Breast epithelium (tissue), 4 donors: ENCODE measurements at regions not wholly inside any gene's neighbourhood (a gene's known extent, or its start where the extent isn't known, plus 50 kb on each side); places are given as distances from the start of the nearest gene placed in this dataset.

ENCODE experiments used
- DNase-seq, 2 donors: peaks; one replicate each; pipeline ENCODE4 v3.0.0-alpha.2; 2019; ENCODE audit warnings: low spot score in 2 of 2
- H3K27ac ChIP-seq, 2 donors: fragments of 200-600 bp; sonication (generic) in 1 of 2; one replicate each; pipeline ENCODE4 v1.5.1; 2016 to 2019; ENCODE audit warnings: mild to moderate bottlenecking in 1 of 2
- H3K27me3 ChIP-seq, 2 donors: fragments of 200-600 bp; sonication (generic) in 1 of 2; one replicate each; pipeline versions ENCODE4 v1.5.1 to v1.6.0; 2017 to 2019; ENCODE audit warnings: control low read depth in 1 of 2, mild to moderate bottlenecking in 1 of 2
- H3K36me3 ChIP-seq: fragments of 200-600 bp; one replicate; pipeline ENCODE4 v1.5.1; 2019
- H3K4me1 ChIP-seq, 2 donors: fragments of 200-600 bp; sonication (generic); one replicate each; pipeline ENCODE4 v1.5.1; 2016 to 2019; ENCODE audit warnings: control low read depth in 1 of 2
- H3K4me3 ChIP-seq, 3 donors: fragments of 200-600 bp; sonication (generic); 1 replicate in 2 of 3; 2 replicates in 1 of 3; pipeline ENCODE4 v1.5.1; 2016 to 2019; ENCODE audit warnings: mild to moderate bottlenecking in 3 of 3, moderate library complexity in 2 of 3
- H3K9me3 ChIP-seq, 2 donors: fragments of 200-600 bp; sonication (generic) in 1 of 2; one replicate each; pipeline ENCODE4 v1.5.1; 2016 to 2019; ENCODE audit warnings: control low read depth in 1 of 2
- POLR2A ChIP-seq: fragments of 450-650 bp; IDR thresholded peaks from one replicate; pipeline ENCODE4 v1.6.1; 2016; ENCODE audit warnings: antibody characterized with exemption, mild to moderate bottlenecking, moderate library complexity
- POLR2AphosphoS5 ChIP-seq, 3 donors: sonication (generic); formaldehyde crosslinking; IDR thresholded peaks; one replicate each; pipeline ENCODE4 v1.6.1; 2017; ENCODE audit warnings: antibody characterized with exemption in 3 of 3
- intact Hi-C: fragments of 100-400 bp; cut with DNase I; formaldehyde crosslinking; loops from one replicate; pipeline ENCODE4 v1.15.1; 2023; ENCODE audit warnings: low total_unique reads
- TF ChIP-seq, protein P1 (sequence below), 3 donors: fragments of 450-650 bp; IDR thresholded peaks; one replicate each; pipeline ENCODE4 v1.5.1; 2016 to 2017; ENCODE audit warnings: antibody characterized with exemption in 3 of 3, mild to moderate bottlenecking in 3 of 3, moderate library complexity in 3 of 3

GRCh38 chr4:120232050-120232449 is 165.4 kb upstream of the MAD2L1 start:
- Histone ChIP-seq H3K9me3 (no peaks in the 10 kb centered on the region), H3K36me3 (no peaks in the 10 kb centered on the region), H3K4me1 (no peaks in the 10 kb centered on the region), H3K27ac (no peak overlapping the region), H3K27me3 (no peaks in the 10 kb centered on the region), H3K4me3 (no peak overlapping the region)
- intact Hi-C loops: no loop called here
- no peak for TF ChIP-seq POLR2AphosphoS5 (IDR thresholded peaks at IDR 0.05)
- no peak for DNase-seq

DNA sequence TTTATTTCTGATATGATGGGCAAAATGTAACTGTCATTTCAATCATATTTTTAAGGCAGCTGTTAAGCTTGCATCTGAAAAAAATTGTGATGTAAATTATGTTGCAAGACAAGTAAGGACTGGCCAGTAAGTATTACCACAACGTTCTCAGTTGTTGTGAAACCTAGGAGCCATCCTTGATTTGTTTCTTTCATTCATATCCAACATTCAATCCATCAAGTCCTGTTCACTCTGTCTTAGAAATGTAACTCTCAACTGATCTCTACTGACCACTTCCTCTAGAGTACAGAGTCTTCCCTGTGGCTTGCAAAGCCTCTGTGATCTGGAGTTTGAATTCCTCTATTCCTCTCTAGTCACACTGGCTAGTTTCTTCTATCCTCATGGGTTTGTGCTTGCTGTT is 161.4 kb upstream of the MAD2L1 start:
- TF ChIP-seq POLR2A (no peak), POLR2AphosphoS5 (IDR thresholded peaks at IDR 0.05) (no peak)
- TF ChIP-seq, protein P1, sequence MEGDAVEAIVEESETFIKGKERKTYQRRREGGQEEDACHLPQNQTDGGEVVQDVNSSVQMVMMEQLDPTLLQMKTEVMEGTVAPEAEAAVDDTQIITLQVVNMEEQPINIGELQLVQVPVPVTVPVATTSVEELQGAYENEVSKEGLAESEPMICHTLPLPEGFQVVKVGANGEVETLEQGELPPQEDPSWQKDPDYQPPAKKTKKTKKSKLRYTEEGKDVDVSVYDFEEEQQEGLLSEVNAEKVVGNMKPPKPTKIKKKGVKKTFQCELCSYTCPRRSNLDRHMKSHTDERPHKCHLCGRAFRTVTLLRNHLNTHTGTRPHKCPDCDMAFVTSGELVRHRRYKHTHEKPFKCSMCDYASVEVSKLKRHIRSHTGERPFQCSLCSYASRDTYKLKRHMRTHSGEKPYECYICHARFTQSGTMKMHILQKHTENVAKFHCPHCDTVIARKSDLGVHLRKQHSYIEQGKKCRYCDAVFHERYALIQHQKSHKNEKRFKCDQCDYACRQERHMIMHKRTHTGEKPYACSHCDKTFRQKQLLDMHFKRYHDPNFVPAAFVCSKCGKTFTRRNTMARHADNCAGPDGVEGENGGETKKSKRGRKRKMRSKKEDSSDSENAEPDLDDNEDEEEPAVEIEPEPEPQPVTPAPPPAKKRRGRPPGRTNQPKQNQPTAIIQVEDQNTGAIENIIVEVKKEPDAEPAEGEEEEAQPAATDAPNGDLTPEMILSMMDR (IDR thresholded peaks at IDR 0.05): no peak
- Histone ChIP-seq H3K4me3 (no peak overlapping the region), H3K27me3 (no peaks in the 10 kb centered on the region), H3K27ac (no peak overlapping the region), H3K9me3 (no peaks in the 10 kb centered on the region), H3K4me1 (no peaks in the 10 kb centered on the region), H3K36me3 (no peaks in the 10 kb centered on the region)
- no peak for DNase-seq
- intact Hi-C loops: no loop called here

- Histone ChIP-seq H3K27ac (no peak overlapping the region), H3K9me3 (no peaks in the 10 kb centered on the region), H3K27me3 (no peaks in the 10 kb centered on the region), H3K4me1 (no peaks in the 10 kb centered on the region), H3K4me3 (no peak overlapping the region), H3K36me3 (no peaks in the 10 kb centered on the region)
- no peak for DNase-seq
- intact Hi-C loops: no loop called here
- TF ChIP-seq, protein P1 (IDR thresholded peaks at IDR 0.05): no peak
- TF ChIP-seq POLR2AphosphoS5 (IDR thresholded peaks at IDR 0.05): no peak
- TF ChIP-seq POLR2A: no peak
Measured at GRCh38 chr4:120227554-120227953, 160.9 kb upstream of the MAD2L1 start.

DNA sequence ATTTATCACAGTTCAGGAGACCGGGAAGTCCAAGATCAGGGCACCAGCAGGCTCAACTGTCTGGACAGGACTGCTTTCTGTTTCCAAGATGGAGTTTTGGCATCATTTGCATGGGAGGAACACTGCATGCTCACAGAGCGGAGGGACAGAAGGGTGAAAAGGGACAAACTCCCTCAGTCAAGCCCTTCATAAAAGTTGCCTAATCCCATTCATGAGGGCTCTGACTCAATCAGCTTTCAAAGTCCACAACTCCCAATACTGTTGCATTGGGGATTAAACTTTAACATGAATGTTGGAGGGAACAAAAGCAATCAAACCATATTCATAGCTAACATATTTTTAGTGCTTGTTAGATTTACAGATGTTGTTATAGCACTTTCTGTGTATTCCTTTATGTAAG is 158.9 kb upstream of the MAD2L1 start:
- TF ChIP-seq, protein P1 (IDR thresholded peaks at IDR 0.05): no peak
- TF ChIP-seq POLR2A: no peak
- TF ChIP-seq POLR2AphosphoS5 (IDR thresholded peaks at IDR 0.05): no peak
- Histone ChIP-seq H3K4me1 (no peaks in the 10 kb centered on the region), H3K36me3 (no peaks in the 10 kb centered on the region), H3K9me3 (no peaks in the 10 kb centered on the region), H3K4me3 (no peak overlapping the region), H3K27me3 (no peaks in the 10 kb centered on the region), H3K27ac (no peak overlapping the region)
- intact Hi-C loops: no loop called here
- no peak for DNase-seq

DNA sequence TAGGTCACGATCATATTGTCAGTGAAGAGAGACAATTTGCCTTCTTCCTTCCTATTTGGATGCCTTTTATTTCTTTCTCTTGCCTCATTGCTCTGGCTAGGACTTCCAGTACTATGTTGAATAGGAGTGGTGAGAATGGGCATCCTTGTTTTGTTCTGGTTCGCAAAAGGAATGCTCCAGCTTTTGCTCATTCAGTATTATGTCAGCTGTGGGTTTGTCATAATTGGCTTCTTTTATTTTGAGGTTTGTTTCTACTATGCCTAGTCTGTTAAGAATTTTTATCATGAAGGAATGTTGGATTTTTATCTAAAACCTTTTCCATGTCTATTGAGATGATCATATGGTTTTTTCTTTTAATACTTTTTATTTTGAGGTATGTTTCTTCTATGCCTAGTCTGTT is 152.3 kb upstream of the MAD2L1 start:
- H3K27ac ChIP-seq: no peak overlapping the region
- no peaks in the 10 kb centered on the region for H3K9me3 ChIP-seq
- no peaks in the 10 kb centered on the region for H3K27me3 ChIP-seq
- no peak for DNase-seq
- no peaks in the 10 kb centered on the region for H3K36me3 ChIP-seq
- no peak overlapping the region for H3K4me3 ChIP-seq
- intact Hi-C loops: no loop called here
- H3K4me1 ChIP-seq: no peaks in the 10 kb centered on the region
- no peak for TF ChIP-seq POLR2AphosphoS5 (IDR thresholded peaks at IDR 0.05)
- no peak for TF ChIP-seq POLR2A
- TF ChIP-seq, protein P1 (IDR thresholded peaks at IDR 0.05): no peak

- Histone ChIP-seq H3K27me3 (no peaks in the 10 kb centered on the region), H3K36me3 (no peaks in the 10 kb centered on the region), H3K9me3 (no peaks in the 10 kb centered on the region), H3K27ac (no peak overlapping the region), H3K4me3 (no peak overlapping the region), H3K4me1 (no peaks in the 10 kb centered on the region)
- TF ChIP-seq POLR2AphosphoS5 (IDR thresholded peaks at IDR 0.05) (no peak), POLR2A (no peak)
- TF ChIP-seq, protein P1 (IDR thresholded peaks at IDR 0.05): no peak
- no peak for DNase-seq
- intact Hi-C loops: no loop called here
Measured at GRCh38 chr4:120215350-120215749, 148.7 kb upstream of the MAD2L1 start.
